Hepatocyte (in vitro differentiated cells): ENCODE measurements at regions not wholly inside any gene's neighbourhood (a gene's known extent, or its start where the extent isn't known, plus 50 kb on each side); places are given as distances from the start of the nearest gene placed in this dataset.
"Not testable (repeated sequence)": the region's sequence is repeated elsewhere in the genome, so short reads cannot be mapped to it uniquely, and the experiment has no call there.

Experiments used
- EZH2 ChIP-seq: fragments of 200-600 bp; sonication (generic); IDR thresholded peaks from 2 replicates; pipeline ENCODE4 v1.6.1; 2016; ENCODE audit warnings: antibody characterized with exemption, mild to moderate bottlenecking, borderline replicate concordance
- TF ChIP-seq, protein P1 (sequence below): fragments of 200-600 bp; sonication (generic); IDR thresholded peaks from 2 replicates; pipeline ENCODE4 v1.5.1; 2016; ENCODE audit warnings: antibody characterized with exemption, mild to moderate bottlenecking; ENCODE audit not compliant: poor library complexity

DNA sequence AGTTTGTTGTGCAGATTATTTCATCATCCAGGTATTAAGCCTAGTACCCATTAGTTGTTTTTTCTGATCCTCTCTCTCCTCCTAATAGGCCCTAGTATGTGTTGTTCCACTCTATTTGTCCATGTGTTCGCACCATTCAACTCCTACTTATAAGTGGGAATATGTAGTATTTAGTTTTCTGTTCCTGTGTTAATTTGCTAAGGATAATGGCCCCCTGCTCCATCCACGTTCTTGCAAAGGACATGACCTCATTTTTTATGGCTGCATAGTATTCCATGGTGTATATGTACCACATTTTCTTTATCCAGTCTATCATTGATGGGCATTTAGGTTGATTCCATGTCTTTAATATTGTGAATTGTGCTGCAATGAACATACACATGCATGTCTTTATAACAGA lies 107.8 kb downstream of the ZNF429 start:
- TF ChIP-seq, protein P1, sequence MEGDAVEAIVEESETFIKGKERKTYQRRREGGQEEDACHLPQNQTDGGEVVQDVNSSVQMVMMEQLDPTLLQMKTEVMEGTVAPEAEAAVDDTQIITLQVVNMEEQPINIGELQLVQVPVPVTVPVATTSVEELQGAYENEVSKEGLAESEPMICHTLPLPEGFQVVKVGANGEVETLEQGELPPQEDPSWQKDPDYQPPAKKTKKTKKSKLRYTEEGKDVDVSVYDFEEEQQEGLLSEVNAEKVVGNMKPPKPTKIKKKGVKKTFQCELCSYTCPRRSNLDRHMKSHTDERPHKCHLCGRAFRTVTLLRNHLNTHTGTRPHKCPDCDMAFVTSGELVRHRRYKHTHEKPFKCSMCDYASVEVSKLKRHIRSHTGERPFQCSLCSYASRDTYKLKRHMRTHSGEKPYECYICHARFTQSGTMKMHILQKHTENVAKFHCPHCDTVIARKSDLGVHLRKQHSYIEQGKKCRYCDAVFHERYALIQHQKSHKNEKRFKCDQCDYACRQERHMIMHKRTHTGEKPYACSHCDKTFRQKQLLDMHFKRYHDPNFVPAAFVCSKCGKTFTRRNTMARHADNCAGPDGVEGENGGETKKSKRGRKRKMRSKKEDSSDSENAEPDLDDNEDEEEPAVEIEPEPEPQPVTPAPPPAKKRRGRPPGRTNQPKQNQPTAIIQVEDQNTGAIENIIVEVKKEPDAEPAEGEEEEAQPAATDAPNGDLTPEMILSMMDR: not testable (repeated sequence)
- not testable (repeated sequence) for TF ChIP-seq EZH2
